Body of pancreas (tissue), 4 donors: ENCODE measurements at regions not wholly inside any gene's neighbourhood (a gene's known extent, or its start where the extent isn't known, plus 50 kb on each side); places are given as distances from the start of the nearest gene placed in this dataset. TPM values are rescaled to one million over a fixed set of nuclear protein-coding genes. Genes with fewer than 3 reads are reported as not detected.

Source experiments
- ATAC-seq: fragments of 150-250 bp; one replicate; pipeline ENCODE4 v1.9.1; 2016
- DNase-seq, 4 donors: peaks; one replicate each; pipeline ENCODE4 v3.0.0-alpha.2; 2019
- H3K27ac ChIP-seq, 4 donors: fragments of 200-600 bp; sonication (generic); 1 replicate in 3 of 4; 2 replicates in 1 of 4; pipeline versions ENCODE4 v1.5.1 to v1.6.1; 2016 to 2019; ENCODE audit warnings: mild to moderate bottlenecking in 1 of 4, mixed read lengths in 1 of 4, moderate library complexity in 1 of 4
- H3K27me3 ChIP-seq, 2 donors: fragments of 200-600 bp; sonication (generic); one replicate each; pipeline ENCODE4 v1.6.0; 2016; ENCODE audit warnings: mild to moderate bottlenecking in 1 of 2
- H3K36me3 ChIP-seq, 2 donors: fragments of 200-600 bp; sonication (generic); replicated peaks in 1 of 2; 2 replicates each; pipeline ENCODE4 v1.5.1; 2016; ENCODE audit warnings: low read depth in 2 of 2; ENCODE audit not compliant: insufficient read depth in 1 of 2
- H3K4me1 ChIP-seq: fragments of 200-600 bp; sonication (generic); one replicate; pipeline ENCODE4 v1.6.0; 2016
- H3K4me3 ChIP-seq, 2 donors: fragments of 200-600 bp; sonication (generic); 1 replicate in 1 of 2; 2 replicates in 1 of 2; pipeline ENCODE4 v1.5.1; 2016 to 2019
- H3K9me3 ChIP-seq, 3 donors: fragments of 200-600 bp; sonication (generic); 1 replicate in 2 of 3; 2 replicates in 1 of 3; pipeline ENCODE4 v1.5.1; 2016
- POLR2A ChIP-seq, 3 donors: fragments of 450-650 bp; IDR thresholded peaks; one replicate each; pipeline ENCODE4 v1.6.1; 2016; ENCODE audit warnings: antibody characterized with exemption in 3 of 3, mild to moderate bottlenecking in 2 of 3
- WGBS, 2 donors: methylation state at CpG; one replicate each; pipeline ENCODE4 v1.1.5; 2017; 5-methylcytosine and 5-hydroxymethylcytosine counted together
- intact Hi-C: fragments of 100-400 bp; cut with DNase I; formaldehyde crosslinking; loops from one replicate; pipeline ENCODE4 v1.15.1; 2023
- small RNA-seq: library from RNA; depleted of rRNA; stranded (forward); fragments of <200 nt; gene quantifications from one replicate; pipeline ENCODE3, GENCODE V24; 2016
- TF ChIP-seq, protein P1 (sequence below), 7 experiments: fragments of 450-650 bp in 4 of 7; fragments of 200-600 bp in 3 of 7; sonication (generic) in 3 of 7; IDR thresholded peaks; one replicate each; pipeline ENCODE4 v1.5.1; 2016 to 2019; ENCODE audit warnings: antibody characterized with exemption in 7 of 7

DNA sequence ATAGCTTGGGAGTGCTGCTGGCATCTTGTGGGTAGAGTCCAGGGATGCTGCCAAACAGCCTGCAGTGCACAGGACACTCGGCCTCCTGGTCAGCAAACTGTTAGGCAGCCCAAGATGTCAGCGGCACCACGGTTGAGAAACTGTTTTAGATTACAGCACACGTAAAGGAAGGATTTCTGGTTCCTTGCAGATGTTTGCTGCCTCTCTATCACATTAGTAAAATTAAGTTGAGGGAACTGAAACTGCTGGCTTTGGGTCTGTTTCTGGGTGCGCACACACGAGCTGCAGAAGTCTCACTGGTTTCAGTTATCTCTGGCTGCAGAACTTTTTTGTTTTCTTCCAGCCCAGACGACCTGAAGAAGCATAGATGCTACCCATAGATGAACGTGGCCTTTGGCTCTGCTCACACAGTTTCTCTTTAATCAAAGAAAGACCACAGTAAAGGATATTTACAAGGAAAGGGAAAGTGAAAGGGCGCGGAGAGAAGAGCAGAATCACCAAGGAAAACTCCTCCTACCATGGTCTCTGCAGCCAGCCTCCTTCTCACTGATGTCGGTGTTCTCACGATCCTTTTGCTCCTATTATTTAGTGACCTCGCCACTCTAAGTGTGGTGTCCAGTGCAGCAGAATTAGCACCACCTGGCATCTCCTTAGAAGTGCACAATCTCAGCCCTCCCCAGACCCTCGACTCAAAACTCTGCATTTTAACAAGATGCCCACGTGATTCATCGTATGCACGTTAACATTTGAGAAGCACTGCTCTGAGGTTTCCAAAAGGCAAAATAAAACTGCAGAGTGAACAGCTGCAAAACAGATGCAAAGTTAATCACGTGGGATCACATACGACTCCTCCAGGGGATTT is 50.6 kb upstream of the AKAP13 start:
- intact Hi-C loops, result no loop called here
- no peak for ATAC-seq
- TF ChIP-seq POLR2A (IDR thresholded peaks at IDR 0.05), result no peak
- TF ChIP-seq, protein P1, sequence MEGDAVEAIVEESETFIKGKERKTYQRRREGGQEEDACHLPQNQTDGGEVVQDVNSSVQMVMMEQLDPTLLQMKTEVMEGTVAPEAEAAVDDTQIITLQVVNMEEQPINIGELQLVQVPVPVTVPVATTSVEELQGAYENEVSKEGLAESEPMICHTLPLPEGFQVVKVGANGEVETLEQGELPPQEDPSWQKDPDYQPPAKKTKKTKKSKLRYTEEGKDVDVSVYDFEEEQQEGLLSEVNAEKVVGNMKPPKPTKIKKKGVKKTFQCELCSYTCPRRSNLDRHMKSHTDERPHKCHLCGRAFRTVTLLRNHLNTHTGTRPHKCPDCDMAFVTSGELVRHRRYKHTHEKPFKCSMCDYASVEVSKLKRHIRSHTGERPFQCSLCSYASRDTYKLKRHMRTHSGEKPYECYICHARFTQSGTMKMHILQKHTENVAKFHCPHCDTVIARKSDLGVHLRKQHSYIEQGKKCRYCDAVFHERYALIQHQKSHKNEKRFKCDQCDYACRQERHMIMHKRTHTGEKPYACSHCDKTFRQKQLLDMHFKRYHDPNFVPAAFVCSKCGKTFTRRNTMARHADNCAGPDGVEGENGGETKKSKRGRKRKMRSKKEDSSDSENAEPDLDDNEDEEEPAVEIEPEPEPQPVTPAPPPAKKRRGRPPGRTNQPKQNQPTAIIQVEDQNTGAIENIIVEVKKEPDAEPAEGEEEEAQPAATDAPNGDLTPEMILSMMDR (IDR thresholded peaks at IDR 0.05), result no peak
- WGBS, 2 donors, result 26 to 48% methylated on average over 14 to 19 of the region's 19 CpGs
- DNase-seq, result peak in 3 of 4 donors; percentile 35 to 51 (median 45)
- Histone ChIP-seq H3K27me3 (no peaks in the 10 kb centered on the region), H3K36me3 (no peaks in the 10 kb centered on the region), H3K4me3 (no peak overlapping the region), H3K9me3 (no peaks in the 10 kb centered on the region), H3K27ac (peak overlapping the region; percentile 22 to 75 (median 63)), H3K4me1 (peaks cover 22% of the 10 kb centered on the region)

Small RNAs in the stretch of these regions (small RNA-seq; reads per million reads assigned to genes)
- gene RN7SL428P, result not detected
